GM04504 (cell line): ENCODE measurements at regions not wholly inside any gene's neighbourhood (a gene's known extent, or its start where the extent isn't known, plus 50 kb on each side); places are given as distances from the start of the nearest gene placed in this dataset.
A peak's percentile ranks its signal among the peaks of the same experiment; 100 is the strongest.

Source experiments
- DNase-seq: peaks from one replicate; pipeline ENCODE4 v3.0.0-alpha.2; 2012; ENCODE audit warnings: low read depth

DNA sequence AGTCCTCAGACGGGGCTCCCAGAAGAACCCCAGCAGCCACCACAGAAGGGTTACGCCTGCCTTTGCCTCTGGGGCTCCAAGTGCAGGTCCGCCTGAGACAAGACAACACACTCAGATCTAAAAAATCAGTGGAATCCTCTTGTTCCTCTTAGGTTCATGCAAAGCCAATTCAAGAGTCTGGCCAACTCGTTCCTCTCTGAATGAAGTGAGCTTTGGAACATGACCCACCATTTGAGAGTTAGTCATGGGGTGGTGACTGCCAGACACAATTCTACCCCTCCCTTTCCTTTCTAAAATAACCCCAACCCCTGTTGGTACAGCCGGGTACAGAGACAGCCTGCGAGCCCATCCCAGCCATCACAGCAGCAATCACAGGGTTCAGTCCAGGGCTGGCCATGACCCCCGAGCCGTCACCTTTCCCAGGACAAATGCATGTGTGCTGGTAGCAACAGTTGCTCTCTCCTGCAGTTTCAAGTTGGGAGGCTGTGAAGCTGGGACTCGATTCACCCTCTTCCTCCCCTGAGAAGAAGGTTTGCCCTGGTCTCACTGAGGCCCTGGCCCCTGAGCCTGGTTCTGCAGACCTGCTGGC lies 183.1 kb upstream of the SH3BP4 start:
- DNase-seq: peak; percentile 24

DNA sequence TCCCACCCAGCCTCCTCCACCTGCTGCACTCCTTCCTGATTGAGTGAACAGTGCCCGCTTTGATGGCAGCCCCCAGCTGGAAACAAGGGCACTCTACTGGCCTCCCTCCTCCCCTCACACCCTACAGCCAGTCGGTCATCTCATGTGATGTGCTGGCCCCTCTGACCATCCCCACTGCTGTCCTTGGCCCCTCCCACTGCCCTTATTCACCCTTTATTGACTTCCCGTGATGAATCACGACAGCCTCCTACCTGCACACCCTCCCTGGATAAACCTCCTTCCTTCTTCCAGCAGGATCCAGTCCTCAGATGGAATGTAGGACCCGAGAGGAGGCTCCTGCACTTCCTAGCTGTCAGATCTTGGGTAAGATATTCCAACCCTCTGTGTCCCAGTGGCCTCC lies 186.5 kb upstream of the SH3BP4 start:
- no peak for DNase-seq

DNA sequence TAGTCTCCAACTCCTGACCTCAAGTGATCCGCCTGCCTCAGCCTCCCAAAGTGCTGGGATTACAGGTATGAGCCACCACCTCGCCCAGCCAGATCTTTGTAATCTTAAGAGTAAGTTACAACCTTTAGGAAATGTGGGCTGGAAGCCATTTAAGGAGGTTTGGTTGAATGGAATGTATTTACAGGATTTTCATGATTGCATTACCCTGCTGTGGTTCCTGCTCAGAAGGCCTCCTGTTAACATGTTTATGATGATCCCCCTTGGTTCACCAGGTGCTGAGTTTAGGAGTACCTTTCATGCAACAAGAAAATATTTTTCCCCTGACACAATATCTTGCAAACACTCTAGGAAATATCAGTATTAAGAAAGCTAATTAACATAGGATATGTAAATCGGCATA lies 187.4 kb upstream of the SH3BP4 start:
- no peak for DNase-seq

DNA sequence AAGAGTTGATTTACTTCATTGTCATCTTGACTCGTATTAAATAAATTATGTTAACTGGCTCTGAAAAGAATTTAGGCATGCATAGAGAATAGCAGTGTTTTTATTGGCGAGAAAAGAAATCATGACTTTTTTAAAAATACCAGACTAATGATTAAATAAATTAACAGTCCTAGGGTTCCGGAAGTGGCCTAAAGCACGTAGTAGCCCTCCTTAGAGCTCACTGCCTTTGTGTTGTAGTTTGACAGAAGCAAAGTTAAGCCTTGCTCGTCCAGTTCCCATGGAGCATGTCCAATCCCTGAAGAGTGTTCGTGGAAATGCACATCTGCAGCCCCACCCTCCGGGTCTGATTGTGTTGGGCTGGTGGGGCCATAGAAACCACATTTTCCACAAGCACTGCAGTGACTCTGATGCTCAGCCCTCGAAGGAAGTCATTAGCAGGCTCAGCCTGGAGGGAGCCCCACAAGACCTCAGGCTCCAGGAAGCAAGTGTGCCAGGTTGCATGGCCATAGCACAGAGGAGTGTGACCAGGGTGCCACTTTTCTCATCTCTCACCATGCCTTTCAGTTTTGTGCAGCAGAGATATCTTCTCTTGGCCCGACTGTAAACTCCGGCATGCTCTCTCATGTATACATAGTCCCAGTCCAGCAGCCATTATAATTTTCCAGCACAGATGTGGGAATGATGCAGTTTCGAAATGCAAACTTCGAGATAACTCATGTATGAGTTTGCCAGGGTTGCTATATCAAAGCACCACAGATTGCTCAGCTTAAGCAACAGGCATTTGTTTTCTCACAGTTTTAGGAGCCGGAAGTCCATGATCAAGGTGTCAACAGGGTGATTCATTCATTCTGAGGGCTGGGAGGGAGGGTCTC lies 188.6 kb upstream of the SH3BP4 start:
- DNase-seq: peak; percentile 79

DNA sequence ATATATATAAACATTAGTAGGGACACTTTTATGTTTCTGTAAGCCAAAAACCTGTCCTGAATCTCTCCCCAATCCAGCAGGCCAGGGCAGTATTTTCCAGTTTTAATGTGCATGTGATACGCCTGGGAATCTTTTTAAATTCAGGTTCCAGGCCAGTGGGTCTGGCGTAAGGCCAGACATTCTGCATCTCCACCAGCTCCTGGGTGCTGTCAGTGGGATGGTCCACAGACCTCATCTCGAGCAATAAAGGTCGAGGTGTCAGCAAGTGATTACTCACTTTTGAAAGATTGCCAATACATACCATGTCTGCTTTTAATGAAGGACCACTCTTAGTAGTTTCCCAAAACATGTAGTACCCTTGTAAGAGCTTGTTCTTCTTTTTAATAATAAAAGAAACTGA lies 189.9 kb upstream of the SH3BP4 start:
- DNase-seq: no peak

DNA sequence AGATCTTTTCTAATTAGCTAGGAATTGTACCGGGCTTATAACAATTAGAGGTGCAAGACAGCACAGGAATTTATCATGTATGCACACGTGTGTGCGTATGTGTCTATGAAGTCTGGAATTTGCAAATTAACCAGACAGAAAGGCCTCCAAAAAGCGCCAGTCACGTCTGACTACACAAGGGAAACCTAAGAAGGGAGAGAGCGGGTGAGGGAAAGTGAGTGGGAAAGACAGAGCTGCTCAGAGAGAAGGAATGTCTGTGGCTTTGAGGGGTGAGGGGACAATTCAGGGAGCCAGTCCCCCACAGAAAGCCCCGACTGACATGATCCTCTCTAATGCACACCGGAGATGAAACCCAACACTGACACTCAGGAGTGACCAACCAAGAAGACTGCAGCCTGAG lies 197.7 kb upstream of the SH3BP4 start:
- no peak for DNase-seq

DNA sequence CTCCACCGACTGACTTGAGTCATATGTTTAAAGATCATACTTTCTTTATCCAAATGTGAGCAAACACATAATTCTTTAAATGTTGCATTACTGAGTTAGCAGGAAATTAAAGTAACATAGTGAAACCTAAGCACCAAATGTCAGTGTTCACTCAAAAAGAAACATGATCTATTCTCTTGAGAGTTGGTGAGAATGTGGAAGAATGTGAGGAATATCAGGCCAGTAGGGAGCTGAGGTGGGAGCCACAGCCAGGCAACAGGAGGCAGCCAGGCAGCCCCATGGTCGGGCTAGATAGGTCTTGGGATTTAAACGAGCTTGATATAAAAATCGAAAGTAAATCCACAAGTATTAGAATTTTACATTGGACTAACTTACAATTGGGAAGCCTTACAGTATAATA lies 198.1 kb upstream of the SH3BP4 start:
- DNase-seq: no peak

DNA sequence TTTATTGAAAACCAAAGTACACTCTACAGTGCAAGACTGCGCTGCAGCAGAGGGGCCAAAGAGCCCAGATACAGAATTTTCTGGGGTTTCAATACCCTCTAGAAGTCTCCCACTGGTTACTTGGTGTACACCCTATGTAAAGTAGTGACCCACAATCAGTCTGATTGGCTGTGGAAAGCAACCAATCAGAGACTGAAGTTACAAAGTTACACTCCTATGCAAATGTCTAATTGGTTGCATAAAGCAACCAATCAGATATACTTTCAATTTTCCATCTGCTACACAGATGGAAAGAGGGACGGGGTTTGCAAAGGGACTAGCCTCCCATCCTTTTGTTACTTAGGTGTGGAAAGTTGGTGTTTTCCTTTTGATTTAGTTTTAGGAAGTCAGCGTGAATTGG lies 198.9 kb upstream of the SH3BP4 start:
- no peak for DNase-seq

DNA sequence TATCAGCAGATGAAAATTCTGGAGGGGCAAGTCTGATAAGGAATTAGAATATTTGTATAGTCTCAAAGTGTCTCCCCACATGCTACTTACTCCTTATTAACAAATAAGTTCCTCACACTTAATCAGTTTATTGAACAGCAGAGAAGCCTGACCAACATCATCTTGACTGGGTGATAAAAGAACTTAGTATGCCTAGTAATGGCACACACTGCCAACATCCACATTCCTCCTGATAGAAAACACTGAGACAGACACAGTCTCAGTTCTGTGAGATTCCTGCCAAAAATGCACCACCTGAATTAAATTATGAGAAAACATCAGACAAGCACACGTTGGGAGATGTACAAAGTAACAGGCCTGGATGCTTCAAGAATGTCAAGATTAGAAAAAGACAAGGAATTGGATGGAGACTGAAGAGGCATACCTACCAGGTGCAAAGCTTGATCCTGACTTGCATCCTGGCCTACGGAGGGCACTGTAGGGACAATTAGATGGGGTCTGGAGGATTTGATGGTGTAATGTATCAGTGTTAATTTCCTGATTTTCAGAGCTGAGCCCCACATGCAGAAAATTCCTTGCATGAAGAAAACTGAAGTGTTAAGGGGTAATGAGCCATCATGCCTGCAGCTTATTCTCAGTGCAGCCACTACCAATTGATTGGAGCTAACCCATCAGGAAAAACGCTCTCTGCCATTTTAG lies 200.4 kb upstream of the SH3BP4 start:
- DNase-seq: no peak

DNA sequence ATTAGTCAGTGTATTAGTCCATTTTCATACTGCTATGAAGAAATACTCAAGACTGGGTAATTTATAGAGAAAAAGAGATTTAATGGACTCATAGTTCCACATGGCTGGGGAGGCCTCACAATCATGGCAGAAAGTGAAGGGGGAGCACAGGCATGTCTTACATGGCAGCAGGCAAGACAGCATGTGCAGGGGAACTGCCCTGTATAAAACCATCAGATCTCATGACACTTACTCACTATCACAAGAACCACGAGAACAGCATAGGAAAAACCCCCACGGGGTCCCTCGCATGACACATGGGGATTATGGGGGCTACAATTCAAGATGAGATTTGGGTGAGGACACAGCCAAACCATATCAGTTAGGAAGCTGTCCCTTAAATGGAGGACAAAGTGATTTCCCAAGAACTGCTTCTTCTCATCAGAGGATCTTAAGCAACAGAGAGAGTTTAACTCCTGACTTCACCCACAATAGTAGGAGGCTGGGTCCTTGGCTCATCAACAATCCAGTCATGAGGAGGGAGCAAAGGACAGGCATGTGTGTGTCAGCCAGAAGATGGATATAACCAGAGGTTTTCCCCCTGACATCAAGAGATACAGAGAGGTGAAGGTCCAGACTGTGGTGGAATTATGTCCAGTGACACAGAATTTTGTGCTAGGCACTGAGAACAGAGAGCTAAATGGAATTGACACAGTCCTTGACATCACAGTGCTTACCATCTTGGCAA lies 203.8 kb upstream of the SH3BP4 start:
- no peak for DNase-seq

DNA sequence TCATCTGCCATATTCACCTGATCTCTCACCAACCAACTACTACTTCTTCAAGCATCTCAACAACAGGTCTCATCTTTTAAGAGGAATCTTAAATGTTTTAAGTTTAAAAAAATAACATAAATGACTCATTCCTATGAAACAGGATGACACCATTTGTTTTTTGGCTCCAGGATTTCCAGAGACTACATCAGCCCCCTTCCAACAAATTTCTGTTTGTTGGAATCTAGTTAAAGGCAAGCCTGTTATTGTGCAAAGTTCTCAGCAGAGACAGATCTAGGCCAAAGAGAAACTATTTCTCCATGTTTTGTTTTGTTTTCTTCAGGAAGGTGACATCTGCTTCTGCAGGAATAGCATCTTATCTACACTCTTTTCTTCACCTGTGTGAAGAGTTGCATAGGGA lies 204.8 kb upstream of the SH3BP4 start:
- DNase-seq: peak; percentile 17

DNA sequence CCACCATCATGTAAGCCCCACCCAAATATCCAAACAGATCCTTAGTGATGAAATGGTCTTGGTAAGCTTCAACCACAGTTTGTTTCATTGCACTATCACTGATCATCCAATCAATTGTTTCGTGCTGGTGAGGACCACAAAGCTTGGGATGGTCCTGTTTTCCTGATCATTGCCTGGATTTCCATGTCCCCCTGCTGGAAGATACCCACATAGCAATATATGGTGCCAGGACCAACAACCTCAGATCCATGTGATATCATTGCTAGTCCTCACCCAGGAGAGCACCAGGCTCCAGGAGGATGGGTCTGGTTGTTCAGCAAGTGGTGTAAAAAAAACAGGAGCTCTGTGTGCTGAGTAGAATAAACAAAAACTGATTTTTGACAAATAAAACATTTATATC lies 206.5 kb upstream of the SH3BP4 start:
- no peak for DNase-seq

DNA sequence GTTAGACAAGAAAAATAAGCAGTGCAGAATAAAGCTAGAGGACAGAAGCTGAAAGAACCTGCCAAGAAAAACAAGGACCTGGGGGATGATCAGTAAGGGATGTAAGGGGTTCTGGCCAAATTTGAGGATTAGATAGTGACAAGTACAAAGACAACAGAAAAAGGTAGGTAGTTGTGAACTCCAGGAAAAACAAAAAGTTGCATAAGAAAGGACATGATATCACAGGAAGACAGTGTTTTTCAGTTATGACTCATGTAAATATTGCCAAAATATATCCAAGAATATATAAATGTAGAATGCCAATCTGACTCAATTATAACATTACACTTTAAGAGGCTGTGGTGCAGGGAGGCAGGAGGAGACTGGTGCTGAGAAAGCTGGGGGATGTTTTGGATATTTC lies 209.8 kb upstream of the SH3BP4 start:
- no peak for DNase-seq

DNA sequence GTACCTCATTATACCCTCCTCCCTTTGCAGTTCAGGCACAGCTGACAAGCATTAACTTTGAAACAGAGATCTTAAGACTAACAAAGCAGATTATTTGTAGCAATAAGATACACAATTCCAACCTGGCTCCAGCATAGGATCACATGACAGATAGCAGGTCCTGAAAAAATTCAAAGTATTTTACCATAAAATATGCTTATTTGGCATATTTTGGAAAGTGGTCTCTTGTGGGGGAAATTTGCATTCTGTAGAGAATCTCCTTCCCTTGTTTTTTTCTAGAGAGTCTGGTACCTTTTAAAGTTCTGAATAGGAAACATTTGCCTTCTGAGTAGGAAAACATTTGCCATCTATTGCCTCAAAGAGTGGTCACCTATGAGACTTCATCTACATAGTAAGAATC lies 212.8 kb upstream of the SH3BP4 start:
- no peak for DNase-seq

DNA sequence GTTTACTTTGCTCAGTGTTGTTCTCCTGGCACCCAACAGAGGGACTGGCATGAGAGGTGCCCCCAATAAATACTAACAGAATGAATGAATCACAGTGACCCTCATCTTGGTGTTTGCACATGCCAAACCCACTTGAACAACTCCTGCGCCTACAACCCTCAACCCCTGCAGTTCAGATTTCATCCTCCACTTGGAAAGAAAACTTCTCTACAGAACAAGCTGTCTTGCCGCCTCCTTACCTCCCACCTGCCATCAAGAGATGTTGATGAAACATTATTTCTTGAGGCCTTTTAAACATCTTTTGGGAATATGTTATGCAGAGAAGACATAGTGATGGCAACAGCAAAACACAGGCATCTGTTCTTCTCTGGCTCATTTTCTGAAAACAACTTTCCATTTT lies 216.0 kb upstream of the SH3BP4 start:
- DNase-seq: no peak

DNA sequence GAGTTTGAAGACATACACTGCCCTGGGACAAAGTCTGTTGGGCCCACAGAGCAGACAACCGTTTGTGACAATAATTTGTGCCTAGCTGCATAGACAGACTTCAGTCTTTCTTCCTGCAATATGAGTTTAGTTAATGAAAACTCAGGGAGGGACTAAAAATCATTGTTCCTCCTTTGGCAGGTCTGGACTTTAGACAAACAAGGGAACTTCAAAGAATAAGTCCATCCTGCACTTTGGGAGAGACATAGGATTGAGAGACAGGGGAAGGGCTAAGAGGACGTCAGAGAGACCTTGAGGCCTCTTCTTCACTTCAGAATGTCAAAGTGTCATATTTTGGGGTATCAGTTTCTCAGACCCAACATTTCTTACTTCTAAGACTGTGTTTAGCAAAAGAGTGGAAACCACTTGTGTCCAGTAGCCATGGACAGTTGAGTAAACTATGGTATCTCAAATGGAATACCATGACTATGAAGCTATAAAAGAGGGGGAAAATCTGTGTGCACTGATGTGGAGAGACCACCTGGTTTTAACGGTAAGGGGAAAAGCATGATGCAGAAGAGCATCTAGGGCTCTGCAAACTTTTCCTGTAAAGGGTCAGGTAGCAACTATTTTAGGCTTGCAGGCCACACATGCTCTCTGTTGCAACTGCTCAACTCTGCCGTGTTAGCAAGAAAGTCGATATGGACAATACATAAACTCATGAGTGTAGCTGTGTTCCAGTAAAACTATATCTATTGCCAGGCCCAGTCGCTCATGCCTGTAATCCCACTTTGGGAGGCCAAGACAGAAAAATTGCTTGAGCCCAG lies 217.8 kb upstream of the SH3BP4 start:
- DNase-seq: no peak

DNA sequence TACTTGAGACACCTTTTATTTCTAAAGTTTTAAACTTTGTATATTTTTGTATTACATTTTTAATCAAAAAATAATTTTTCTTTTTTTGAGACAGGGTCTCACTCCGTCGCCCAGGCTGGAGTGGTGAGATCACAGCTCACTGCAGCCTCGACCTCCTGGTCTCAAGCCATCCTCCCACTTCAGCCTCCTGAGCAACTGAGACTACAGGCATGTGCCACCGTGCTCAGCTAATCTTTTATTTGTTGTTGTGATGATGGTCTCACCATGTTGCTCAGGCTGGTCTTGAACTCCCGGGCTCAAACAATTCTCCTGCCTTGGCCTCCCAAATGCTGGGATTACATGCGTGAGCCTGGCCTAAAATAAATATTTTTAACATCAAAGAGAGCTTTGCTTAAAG lies 218.7 kb upstream of the SH3BP4 start:
- DNase-seq: no peak

DNA sequence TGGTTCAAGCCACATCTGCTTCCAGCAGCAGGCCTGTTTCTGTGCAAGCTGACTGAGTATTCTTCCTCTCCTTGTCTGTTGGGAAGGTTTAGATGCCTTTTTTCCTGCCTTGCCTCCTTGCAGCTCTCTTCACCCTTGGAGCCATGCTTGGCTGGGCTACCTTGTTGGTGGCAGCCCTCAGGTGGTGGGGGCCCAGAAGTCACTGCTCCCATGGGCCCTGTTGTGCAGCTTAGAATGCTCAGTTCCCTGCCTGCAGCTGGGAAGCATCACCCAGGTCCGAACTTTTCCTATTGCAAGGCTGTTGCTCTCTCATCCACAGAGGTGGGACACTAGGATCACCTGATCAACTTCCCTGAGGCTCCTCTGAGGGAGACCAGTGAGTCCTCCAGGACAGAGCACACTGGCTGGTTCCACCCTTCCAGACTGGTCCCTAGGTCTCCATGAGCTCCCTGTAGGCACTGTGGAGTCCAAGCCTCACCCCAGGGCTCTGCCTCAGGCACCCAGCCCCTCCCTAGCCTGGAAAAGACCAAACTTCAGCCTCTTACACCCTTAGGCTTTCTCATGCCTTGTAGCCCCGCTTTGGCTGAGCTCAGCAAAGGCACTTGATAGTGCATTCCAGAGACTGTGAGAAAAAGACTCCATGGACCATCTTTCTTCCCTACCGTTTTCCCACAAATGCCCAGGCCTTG lies 219.3 kb upstream of the SH3BP4 start:
- DNase-seq: no peak

DNA sequence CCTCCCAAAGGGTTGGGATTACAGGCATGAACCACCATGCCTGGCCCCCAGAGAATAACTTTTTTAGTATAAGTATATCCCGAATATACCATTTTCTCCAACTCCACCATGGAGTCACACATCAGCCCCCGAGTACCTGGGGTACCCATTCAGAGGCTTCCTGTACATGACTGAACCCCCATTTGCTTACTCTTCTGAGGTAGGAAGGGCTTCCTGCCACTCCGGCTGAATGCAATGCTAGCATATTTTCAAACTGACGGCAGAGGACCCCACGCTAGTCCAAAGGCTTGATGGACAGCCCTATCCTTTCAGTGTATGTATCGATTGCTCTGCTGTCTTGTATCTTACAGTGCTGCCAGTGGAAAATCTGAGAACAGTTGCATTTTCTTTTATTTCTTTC lies 220.6 kb upstream of the SH3BP4 start:
- no peak for DNase-seq

DNA sequence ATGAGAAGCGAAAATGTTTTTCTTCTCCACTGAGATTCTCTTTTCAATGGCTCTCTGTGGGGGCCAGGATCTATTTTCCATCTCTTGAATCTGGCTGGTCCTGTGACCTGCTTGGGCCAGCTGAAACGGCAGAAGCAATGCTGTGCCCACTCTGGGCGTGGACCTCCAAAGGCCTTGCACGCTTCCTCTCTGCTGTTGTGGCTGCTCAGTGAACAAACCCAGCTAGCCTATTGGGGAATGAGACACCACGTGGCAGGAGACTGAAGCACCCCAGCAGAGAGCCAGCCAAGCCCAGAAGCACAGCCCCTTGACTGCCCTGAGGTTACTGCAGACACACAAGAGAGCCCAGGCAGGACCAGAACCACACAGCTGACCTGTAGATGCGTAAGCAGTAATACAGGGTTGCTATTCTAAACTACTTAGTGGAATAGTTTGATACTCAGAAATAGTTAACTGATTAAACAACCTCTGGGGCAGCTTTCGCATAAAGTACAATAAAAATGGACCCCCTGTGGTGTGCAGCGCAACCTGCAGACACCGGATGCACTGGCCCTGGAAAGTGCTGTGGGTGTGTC lies 221.7 kb upstream of the SH3BP4 start:
- no peak for DNase-seq
